ENCODE measurements at regions not wholly inside any gene's neighbourhood (a gene's known extent, or its start where the extent isn't known, plus 50 kb on each side); places are given as distances from the start of the nearest gene placed in this dataset.

- Histone ChIP-seq H3K4me2 (ENCODE audit: low read depth, low read length, poor library complexity, severe bottlenecking) (no peak overlapping the region), H3K9me2 (replicated peaks; ENCODE audit: insufficient read depth, low read length) (no peaks in the 10 kb centered on the region)
- no peak for TF ChIP-seq EZH2phosphoT487 (conservative IDR thresholded peaks at IDR 0.05; ENCODE audit: low read length)
- TF ChIP-seq CTCF (IDR thresholded peaks at IDR 0.05; ENCODE audit: insufficient read depth, low read length, poor library complexity, severe bottlenecking) = no peak
Observed at GRCh38 chr1:37135032-37135431, 100.7 kb upstream of the GRIK3 start.

GRCh38 chr1:37137014-37137413 is 102.7 kb upstream of the GRIK3 start:
- H3K4me3 ChIP-seq (ENCODE audit: insufficient read depth, low read length, poor library complexity, severe bottlenecking) = no peak overlapping the region
- H4K20me1 ChIP-seq (ENCODE audit: low read depth, low read length) = no peaks in the 10 kb centered on the region
- H3K9me3 ChIP-seq (ENCODE audit: insufficient read depth, low read length) = no peaks in the 10 kb centered on the region
- no peaks in the 10 kb centered on the region for H3K36me3 ChIP-seq (ENCODE audit: low read length)
- H3K9ac ChIP-seq (ENCODE audit: low read length) = no peak overlapping the region
- no peak overlapping the region for H2AFZ ChIP-seq (ENCODE audit: low read depth, low read length, severe bottlenecking)
- no peaks in the 10 kb centered on the region for H3K79me2 ChIP-seq (ENCODE audit: insufficient read depth, low read length)
- H3K27me3 ChIP-seq (ENCODE audit: low read length) = no peaks in the 10 kb centered on the region
- no peaks in the 10 kb centered on the region for H3K9me2 ChIP-seq (replicated peaks; ENCODE audit: insufficient read depth, low read length)
- no peak for TF ChIP-seq EZH2phosphoT487 (conservative IDR thresholded peaks at IDR 0.05; ENCODE audit: low read length)
- TF ChIP-seq CTCF (IDR thresholded peaks at IDR 0.05; ENCODE audit: insufficient read depth, low read length, poor library complexity, severe bottlenecking) = no peak
- H3K4me2 ChIP-seq (ENCODE audit: low read depth, low read length, poor library complexity, severe bottlenecking) = no peak overlapping the region
- H3K27ac ChIP-seq (ENCODE audit: low read depth, low read length) = no peak overlapping the region
- no peaks in the 10 kb centered on the region for H3F3A ChIP-seq (ENCODE audit: insufficient read depth)

More at GRCh38 chr1:37135032-37135431, 100.7 kb upstream of the GRIK3 start:
- Histone ChIP-seq H3K9me3 (ENCODE audit: insufficient read depth, low read length) (no peaks in the 10 kb centered on the region), H3K27me3 (ENCODE audit: low read length) (no peaks in the 10 kb centered on the region), H3K27ac (ENCODE audit: low read depth, low read length) (no peak overlapping the region), H3F3A (ENCODE audit: insufficient read depth) (no peaks in the 10 kb centered on the region), H3K79me2 (ENCODE audit: insufficient read depth, low read length) (no peaks in the 10 kb centered on the region), H4K20me1 (ENCODE audit: low read depth, low read length) (no peaks in the 10 kb centered on the region), H3K36me3 (ENCODE audit: low read length) (no peaks in the 10 kb centered on the region), H3K4me3 (ENCODE audit: insufficient read depth, low read length, poor library complexity, severe bottlenecking) (no peak overlapping the region), H2AFZ (ENCODE audit: low read depth, low read length, severe bottlenecking) (no peak overlapping the region), H3K9ac (ENCODE audit: low read length) (no peak overlapping the region)

GRCh38 chr1:37137601-37138000 is 103.3 kb upstream of the GRIK3 start:
- Histone ChIP-seq H3K9me2 (replicated peaks; ENCODE audit: insufficient read depth, low read length) (no peaks in the 10 kb centered on the region), H2AFZ (ENCODE audit: low read depth, low read length, severe bottlenecking) (no peak overlapping the region), H3K27ac (ENCODE audit: low read depth, low read length) (no peak overlapping the region), H3K79me2 (ENCODE audit: insufficient read depth, low read length) (no peaks in the 10 kb centered on the region), H3K9ac (ENCODE audit: low read length) (no peak overlapping the region), H3F3A (ENCODE audit: insufficient read depth) (no peaks in the 10 kb centered on the region), H4K20me1 (ENCODE audit: low read depth, low read length) (no peaks in the 10 kb centered on the region), H3K4me2 (ENCODE audit: low read depth, low read length, poor library complexity, severe bottlenecking) (no peak overlapping the region), H3K27me3 (ENCODE audit: low read length) (no peaks in the 10 kb centered on the region), H3K36me3 (ENCODE audit: low read length) (no peaks in the 10 kb centered on the region), H3K9me3 (ENCODE audit: insufficient read depth, low read length) (no peaks in the 10 kb centered on the region), H3K4me3 (ENCODE audit: insufficient read depth, low read length, poor library complexity, severe bottlenecking) (no peak overlapping the region)
- TF ChIP-seq EZH2phosphoT487 (conservative IDR thresholded peaks at IDR 0.05; ENCODE audit: low read length) (no peak), CTCF (IDR thresholded peaks at IDR 0.05; ENCODE audit: insufficient read depth, low read length, poor library complexity, severe bottlenecking) (no peak)

Measured in SU-DHL-6 (cell line).